Tongue (tissue), 1 donor: ENCODE measurements at regions not wholly inside any gene's neighbourhood (a gene's known extent, or its start where the extent isn't known, plus 50 kb on each side); places are given as distances from the start of the nearest gene placed in this dataset.
A peak's percentile ranks its signal among the peaks of the same experiment; 100 is the strongest.
"Not testable (repeated sequence)": the region's sequence is repeated elsewhere in the genome, so short reads cannot be mapped to it uniquely, and the experiment has no call there.

ENCODE experiments used
- DNase-seq: peaks from one replicate; pipeline ENCODE4 v3.0.0-alpha.2; 2015

- no peak for DNase-seq
These were observed 325.6 kb downstream of the UBE3D start for GRCh38 chr6:82740072-82740471.

- DNase-seq: no peak
These were observed 324.2 kb downstream of the UBE3D start for GRCh38 chr6:82741325-82741995.

- DNase-seq: no peak
These were observed 323.6 kb downstream of the UBE3D start for GRCh38 chr6:82741996-82742385.

GRCh38 chr6:82744286-82745015 is 321.2 kb downstream of the UBE3D start:
- no peak for DNase-seq

GRCh38 chr6:82750556-82750955 is 315.1 kb downstream of the UBE3D start:
- DNase-seq: peak; percentile 47

GRCh38 chr6:82751718-82752117 is 313.9 kb downstream of the UBE3D start:
- no peak for DNase-seq

GRCh38 chr6:82761674-82762345 is 303.8 kb downstream of the UBE3D start:
- no peak for DNase-seq

- no peak for DNase-seq
These were observed 299.2 kb downstream of the UBE3D start for GRCh38 chr6:82766476-82766875.

GRCh38 chr6:82767037-82767436 is 298.6 kb downstream of the UBE3D start:
- no peak for DNase-seq

- no peak for DNase-seq
These were observed 298.2 kb downstream of the UBE3D start for GRCh38 chr6:82767447-82767846.

- DNase-seq: no peak
These were observed 292.6 kb downstream of the UBE3D start for GRCh38 chr6:82772851-82773717.

GRCh38 chr6:82775361-82775760 is 290.3 kb downstream of the UBE3D start:
- DNase-seq: no peak

- DNase-seq: no peak
These were observed 289.7 kb downstream of the UBE3D start for GRCh38 chr6:82775981-82776380.

- no peak for DNase-seq
These were observed 286.6 kb downstream of the UBE3D start for GRCh38 chr6:82779041-82779440.

- no peak for DNase-seq
These were observed 285.3 kb downstream of the UBE3D start for GRCh38 chr6:82780334-82780733.

- no peak for DNase-seq
These were observed 283.9 kb downstream of the UBE3D start for GRCh38 chr6:82781620-82782204.

GRCh38 chr6:82783587-82784236 is 281.9 kb downstream of the UBE3D start:
- DNase-seq: no peak

- DNase-seq: no peak
These were observed 280.4 kb downstream of the UBE3D start for GRCh38 chr6:82785206-82785605.

- no peak for DNase-seq
These were observed 279.4 kb downstream of the UBE3D start for GRCh38 chr6:82786248-82786647.

- DNase-seq: no peak
These were observed 269.7 kb downstream of the UBE3D start for GRCh38 chr6:82795940-82796339.

- DNase-seq: no peak
These were observed 264.6 kb downstream of the UBE3D start for GRCh38 chr6:82801083-82801482.

- DNase-seq: not testable (repeated sequence)
These were observed 249.4 kb downstream of the UBE3D start for GRCh38 chr6:82816243-82816642.
